ENCODE measurements at regions not wholly inside any gene's neighbourhood (a gene's known extent, or its start where the extent isn't known, plus 50 kb on each side); places are given as distances from the start of the nearest gene placed in this dataset.

DNA sequence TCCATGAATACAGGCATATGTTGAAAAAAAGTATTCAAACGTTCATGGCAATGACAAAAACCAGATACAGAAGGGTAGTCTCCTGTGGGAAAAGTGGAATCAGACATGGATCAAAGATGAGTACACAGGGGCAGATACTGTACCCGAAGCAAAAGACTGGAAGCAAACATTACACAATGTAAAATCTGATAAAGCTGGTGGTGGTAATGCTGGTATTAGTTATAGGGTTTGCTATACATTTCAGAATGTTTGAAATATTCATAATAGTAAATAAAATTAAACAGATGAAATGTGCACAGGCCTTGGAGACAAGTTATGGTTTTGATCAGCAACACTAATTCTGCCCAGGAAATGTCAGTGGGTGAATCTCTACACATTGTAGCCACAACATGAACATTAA lies 607.6 kb downstream of the SOX6 start:
- TF ChIP-seq GATA1 (IDR thresholded peaks at IDR 0.05; ENCODE audit: low read depth, low read length) (no peak), POLR2A (IDR thresholded peaks at IDR 0.05; ENCODE audit: low read length) (no peak)
- DNase-seq, result no peak

DNA sequence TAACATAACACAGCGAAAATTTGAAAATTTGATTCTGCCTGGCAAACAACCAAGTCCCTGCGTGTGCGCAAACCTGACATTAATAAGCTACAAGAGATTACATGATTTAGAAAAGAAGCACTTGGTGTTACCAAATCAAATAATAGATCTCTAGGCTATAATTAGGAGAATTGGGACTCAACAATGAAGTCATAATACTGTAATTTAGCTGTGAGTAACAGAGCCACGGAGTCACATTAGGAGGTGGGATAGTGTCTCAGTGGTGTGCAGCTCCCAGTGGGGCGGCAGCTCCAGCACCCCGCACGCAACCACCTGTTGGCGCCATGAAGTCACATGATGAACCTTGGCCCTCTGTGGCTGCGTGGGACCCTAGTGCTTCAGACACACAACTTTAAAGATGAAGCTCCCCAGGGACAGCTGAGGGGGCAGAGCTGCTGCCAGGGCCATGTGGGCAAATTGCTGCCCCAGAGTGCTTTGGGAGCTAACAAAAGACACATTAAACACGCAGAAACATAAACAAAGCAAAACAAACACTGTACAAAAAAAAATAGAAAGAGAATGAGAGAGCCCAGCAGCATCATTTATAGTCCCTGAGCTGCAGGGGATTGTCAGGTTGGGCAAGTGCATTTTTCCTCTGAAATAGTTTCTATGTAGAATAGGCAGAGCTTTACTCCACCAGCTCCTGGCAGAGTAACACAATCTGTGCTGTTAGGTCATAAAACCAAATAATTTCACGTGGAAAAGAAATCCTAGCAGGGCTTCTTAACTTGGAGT lies 605.6 kb downstream of the SOX6 start:
- DNase-seq, result no peak
- no peak for TF ChIP-seq POLR2A (IDR thresholded peaks at IDR 0.05; ENCODE audit: low read length)
- TF ChIP-seq GATA1 (IDR thresholded peaks at IDR 0.05; ENCODE audit: low read depth, low read length), result no peak

DNA sequence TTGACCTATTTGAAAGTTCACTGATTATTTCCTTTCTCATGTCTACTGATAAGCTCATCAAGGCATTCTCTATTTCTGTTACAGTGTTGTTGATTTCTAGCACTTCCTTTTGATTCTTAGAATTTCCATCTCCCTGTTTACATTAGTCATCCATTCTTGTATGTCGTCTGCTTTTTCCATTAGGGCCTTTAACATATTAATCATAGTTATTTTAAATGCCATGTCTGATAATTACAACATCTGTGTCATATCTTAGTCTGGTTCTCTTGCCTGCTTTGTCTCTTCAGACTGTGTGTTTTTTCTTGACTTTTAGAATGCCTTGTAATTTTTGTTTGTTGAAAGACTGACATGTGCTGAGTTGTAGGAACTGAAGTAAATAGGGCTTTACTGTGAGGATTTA lies 602.1 kb downstream of the SOX6 start:
- DNase-seq, result no peak
- no peak for TF ChIP-seq GATA1 (IDR thresholded peaks at IDR 0.05; ENCODE audit: low read depth, low read length)

DNA sequence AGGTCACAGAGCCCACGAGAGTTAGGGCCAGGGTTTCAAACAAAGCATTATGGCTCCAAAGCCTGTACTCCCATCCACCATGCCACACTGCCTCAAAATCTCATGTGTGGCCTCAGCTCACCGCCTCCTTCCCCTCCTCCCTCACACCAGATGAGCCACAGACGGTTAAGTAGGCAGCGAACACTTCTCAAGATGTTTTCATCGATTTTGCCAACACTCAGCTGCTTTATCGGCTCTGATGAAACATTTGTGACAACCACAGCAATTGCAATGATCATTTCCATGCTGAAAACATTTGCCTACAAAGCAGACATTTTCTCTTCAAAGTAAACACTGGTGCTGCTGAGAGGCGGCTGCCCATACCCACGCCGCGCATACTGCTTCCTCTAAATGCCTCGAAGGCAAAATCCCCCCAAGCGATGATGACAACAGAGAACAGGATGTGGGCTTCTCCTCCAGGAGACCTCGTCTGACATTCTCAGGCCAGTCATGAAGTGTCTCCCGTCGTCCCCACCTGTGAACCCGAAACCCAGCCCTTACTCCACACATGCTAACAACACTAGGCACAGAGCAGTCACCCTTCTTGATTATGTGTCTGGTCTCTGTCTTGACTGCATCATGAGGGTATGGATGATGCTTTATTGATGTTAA lies 599.2 kb downstream of the SOX6 start:
- TF ChIP-seq POLR2A (IDR thresholded peaks at IDR 0.05; ENCODE audit: low read length) (no peak), GATA1 (IDR thresholded peaks at IDR 0.05; ENCODE audit: low read depth, low read length) (no peak)

DNA sequence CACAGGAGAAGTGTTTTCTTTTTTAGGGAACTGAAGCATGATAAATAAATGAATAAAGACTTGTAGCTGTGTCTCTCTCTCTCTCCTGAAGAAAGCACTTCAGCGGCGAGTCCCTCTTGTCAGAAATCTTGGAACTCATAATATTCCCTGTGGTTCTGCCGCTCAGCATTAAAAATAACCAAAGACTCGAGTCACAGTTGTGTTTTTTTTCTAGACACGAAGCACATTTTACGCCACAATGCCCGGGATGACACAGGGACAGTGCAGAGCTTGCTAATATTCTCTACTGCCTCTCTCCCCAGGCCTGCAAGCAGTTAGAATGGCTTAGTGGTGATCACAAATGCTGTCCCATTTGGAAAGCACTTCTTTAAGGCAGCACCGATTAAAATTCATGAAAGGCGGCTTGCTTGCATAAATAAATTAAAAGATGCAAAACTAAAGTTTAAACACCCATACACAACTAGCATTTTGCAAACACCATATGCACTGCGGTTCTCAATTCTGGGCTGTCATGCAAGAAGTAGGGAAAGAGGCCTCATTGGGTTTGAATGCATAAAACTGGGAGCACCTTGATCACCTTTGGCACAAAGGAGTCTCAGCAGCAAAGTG lies 597.4 kb downstream of the SOX6 start:
- no peak for DNase-seq
- TF ChIP-seq GATA1 (IDR thresholded peaks at IDR 0.05; ENCODE audit: low read depth, low read length) (no peak), POLR2A (IDR thresholded peaks at IDR 0.05; ENCODE audit: low read length) (no peak)

More for the DNA sequence above, 599.2 kb downstream of the SOX6 start:
- DNase-seq, result no peak

DNA sequence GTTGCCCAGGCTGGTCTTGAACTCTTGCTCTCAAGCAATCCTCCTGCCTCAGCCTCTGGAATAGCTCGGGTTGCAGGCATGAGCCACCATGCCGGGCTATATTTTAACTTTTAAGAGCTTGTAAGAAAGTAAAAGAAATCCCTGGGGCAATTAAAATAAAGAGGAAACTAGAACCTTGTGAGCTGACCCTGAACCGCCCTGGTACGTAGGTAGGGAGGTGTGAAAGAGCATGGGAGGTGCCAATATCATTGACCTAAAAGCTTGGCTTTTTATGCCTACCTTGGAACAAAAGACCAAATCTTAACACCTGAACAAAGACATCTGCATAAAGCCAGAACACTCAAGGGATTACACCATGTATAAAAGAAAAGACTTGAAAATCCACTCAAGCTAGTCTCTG lies 595.1 kb downstream of the SOX6 start:
- DNase-seq, result no peak
- TF ChIP-seq GATA1 (IDR thresholded peaks at IDR 0.05; ENCODE audit: low read depth, low read length), result no peak

DNA sequence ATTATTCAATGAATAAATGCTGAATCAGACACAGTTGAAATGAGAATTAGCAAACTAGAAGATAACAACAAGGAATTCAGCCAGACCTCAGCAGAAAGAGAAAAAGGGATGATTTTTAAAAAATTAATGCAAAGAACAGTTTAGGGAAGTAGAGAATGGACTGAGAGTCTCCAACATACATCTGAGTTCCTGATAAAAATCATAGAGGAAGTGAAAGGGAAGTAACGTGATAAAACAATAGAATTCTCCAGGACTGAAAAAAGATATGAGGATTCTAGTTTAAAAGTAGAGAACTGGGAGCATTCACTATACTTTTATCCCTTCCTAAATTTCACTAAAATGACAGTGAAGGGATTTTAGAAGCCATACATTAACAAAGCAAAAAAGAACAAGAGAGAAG lies 592.0 kb downstream of the SOX6 start:
- DNase-seq, result no peak
- TF ChIP-seq POLR2A (IDR thresholded peaks at IDR 0.05; ENCODE audit: low read length), result no peak
- TF ChIP-seq GATA1 (IDR thresholded peaks at IDR 0.05; ENCODE audit: low read depth, low read length), result no peak

DNA sequence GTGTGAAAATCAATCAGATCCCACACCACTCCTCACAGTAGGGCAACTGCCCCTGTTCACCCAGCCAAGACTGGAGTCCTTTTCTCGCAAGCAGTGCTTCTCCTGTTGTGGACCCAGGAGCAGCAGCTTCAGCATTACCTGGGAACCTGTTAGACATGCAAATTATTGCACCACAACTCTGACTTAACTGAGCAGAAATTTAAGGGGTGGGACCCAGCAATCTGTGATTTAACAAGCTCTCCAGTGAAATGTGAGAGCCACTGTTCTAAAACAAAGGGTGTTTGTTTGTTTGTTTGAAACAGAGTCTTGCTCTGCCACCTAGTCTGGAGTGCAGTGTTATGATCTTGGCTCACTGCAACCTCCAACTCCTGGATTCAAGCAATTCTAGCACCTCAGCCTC lies 591.4 kb downstream of the SOX6 start:
- no peak for TF ChIP-seq POLR2A (IDR thresholded peaks at IDR 0.05; ENCODE audit: low read length)
- no peak for TF ChIP-seq GATA1 (IDR thresholded peaks at IDR 0.05; ENCODE audit: low read depth, low read length)
- DNase-seq, result no peak

DNA sequence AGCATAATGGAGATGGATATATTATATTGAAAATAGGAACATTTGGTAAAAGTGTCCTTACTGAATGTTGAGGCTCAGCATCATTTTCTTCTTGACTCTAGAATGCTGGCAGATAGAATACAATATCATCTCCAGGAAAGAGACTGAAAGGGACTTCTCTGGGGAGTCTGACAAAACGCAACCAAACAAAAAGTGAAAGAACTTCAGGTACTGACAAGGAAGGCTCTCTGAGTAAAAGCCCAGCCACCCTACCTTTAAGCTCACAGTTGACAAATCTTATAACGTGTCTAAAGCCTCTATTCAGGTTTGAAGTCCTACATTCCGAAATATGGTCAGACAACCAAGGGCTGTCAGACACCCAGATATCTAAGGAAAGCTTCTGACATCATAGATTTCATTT lies 590.8 kb downstream of the SOX6 start:
- no peak for TF ChIP-seq POLR2A (IDR thresholded peaks at IDR 0.05; ENCODE audit: low read length)
- no peak for TF ChIP-seq GATA1 (IDR thresholded peaks at IDR 0.05; ENCODE audit: low read depth, low read length)
- no peak for DNase-seq

DNA sequence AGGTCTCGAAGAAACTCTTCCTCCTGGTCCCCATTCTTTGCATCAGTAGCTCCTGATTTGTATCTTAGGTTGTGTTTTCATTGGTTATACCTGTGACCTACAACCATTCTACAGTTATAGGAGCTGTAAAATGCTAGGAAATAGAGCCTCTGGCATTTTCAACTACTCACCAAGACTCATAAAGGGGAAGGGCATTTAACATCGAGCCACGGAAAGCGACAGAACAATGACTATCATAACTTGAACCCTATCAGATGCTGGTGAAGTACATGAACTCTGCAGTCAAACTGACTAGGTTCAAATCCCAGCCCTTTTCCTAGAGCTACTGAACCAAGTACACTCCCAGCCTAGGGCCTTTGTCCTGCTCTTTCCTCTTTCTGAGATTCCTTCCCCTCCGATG lies 588.0 kb downstream of the SOX6 start:
- TF ChIP-seq GATA1 (IDR thresholded peaks at IDR 0.05; ENCODE audit: low read depth, low read length) (no peak), POLR2A (IDR thresholded peaks at IDR 0.05; ENCODE audit: low read length) (no peak)
- DNase-seq, result no peak

DNA sequence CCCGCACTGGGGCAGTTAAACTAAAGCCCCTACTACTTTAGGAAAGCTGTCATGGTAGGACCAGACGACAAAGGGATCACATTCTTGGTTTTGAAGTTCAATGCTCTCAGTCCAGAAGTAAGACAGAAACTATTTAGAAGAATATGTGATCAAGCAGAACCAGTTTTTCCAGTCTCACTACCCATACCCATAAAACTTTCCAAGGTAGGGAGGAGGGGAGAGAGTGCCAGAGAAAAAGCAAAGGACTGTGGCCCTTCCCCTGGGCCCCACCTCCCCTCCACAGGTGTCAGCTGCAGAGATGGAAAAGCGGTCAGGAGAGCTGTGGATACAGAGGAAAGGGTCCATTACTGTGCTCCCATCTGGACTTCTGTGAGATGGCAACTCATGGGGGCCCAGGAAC lies 587.1 kb downstream of the SOX6 start:
- no peak for DNase-seq
- TF ChIP-seq GATA1 (IDR thresholded peaks at IDR 0.05; ENCODE audit: low read depth, low read length) (no peak), POLR2A (IDR thresholded peaks at IDR 0.05; ENCODE audit: low read length) (no peak)

DNA sequence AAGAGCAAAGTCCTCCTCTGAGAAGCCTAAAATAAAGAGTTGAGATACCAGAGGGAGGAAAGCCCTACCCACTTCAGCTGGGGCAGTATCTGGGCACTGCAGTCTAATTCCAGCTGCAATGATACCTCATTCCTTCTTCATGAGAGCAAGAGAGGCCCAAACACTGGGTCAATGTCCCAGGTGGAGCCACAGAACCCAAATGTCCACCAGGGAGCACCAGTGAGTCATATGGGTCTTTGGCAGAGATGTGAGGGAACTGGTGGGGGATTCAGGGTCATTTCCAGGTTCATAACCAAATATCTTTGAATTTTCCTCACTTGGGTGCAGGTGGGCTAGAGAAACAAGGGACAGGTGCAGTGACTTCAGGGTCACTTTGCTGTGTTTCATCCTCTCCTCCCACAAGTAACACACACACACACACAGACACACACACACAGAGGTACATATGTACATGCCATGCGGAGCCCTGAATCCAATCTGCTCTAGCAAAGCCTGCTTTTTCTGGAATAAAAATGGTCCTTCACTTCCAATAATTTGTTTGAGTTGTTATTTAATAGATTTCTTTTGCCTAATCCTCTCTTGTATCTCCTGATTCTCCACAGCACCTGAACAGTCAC lies 585.4 kb downstream of the SOX6 start:
- TF ChIP-seq GATA1 (IDR thresholded peaks at IDR 0.05; ENCODE audit: low read depth, low read length) (no peak), POLR2A (IDR thresholded peaks at IDR 0.05; ENCODE audit: low read length) (no peak)
- DNase-seq, result peak; percentile 11 to 52

DNA sequence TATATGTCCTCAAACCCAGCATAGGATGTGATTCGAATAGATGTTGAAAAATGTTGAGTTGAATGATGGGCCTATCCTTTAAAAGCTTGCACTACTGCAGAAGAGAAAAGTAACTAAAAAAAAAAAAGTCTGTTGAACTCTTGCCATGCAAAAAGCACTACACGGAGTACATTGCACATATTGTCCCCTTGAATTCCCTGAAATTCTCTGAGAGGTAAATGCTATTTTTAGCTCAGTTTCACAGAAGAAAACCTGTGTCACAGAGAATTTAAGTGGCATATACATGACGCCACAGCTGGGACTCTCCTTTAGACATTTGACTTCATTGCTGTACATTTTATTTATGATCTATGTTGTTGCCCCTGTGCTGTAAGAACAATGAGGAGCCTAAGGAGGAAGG lies 583.8 kb downstream of the SOX6 start:
- DNase-seq, result no peak
- TF ChIP-seq GATA1 (IDR thresholded peaks at IDR 0.05; ENCODE audit: low read depth, low read length) (no peak), POLR2A (IDR thresholded peaks at IDR 0.05; ENCODE audit: low read length) (no peak)

DNA sequence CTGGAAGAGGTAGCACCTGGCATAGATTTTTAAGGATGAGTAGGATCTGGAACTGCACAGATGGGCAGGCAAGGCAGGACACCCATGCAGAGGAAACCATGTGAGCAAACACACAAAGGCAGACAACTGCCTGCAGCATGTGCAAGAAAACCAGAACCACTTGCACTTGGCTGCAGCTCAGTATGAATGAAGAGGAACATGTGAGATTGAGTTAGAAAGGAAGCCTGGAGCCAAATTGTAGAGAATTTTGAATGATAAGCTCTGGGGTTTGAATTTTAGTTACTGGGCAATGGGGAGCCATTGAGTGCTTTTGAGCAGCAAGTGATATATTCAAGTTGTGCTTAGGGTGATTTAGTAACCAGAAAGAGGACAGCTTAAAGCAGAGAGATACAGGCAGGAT lies 583.4 kb downstream of the SOX6 start:
- DNase-seq, result no peak
- TF ChIP-seq GATA1 (IDR thresholded peaks at IDR 0.05; ENCODE audit: low read depth, low read length) (no peak), POLR2A (IDR thresholded peaks at IDR 0.05; ENCODE audit: low read length) (no peak)

All from erythroblast (primary cell).